A673 (cell line): ENCODE measurements at regions not wholly inside any gene's neighbourhood (a gene's known extent, or its start where the extent isn't known, plus 50 kb on each side); places are given as distances from the start of the nearest gene placed in this dataset.

Experiments
- BruUV-seq: library from RNA; stranded (reverse); fragments of 400-500 nt; replicated peaks from 2 replicates; lab custom pipeline; 2021; lab: Mats Ljungman, UMichigan
- CTCF ChIA-PET: fragments of 300-600 bp; sonication (Branson Sonifier 250); formaldehyde crosslinking; loops from one replicate; lab custom pipeline; 2022; ENCODE audit warnings: antibody characterized with exemption; lab: Charles Lee
- POLR2A ChIA-PET: fragments of 300-600 bp; sonication (Branson Sonifier 250); formaldehyde crosslinking; loops from one replicate; lab custom pipeline; 2022; ENCODE audit warnings: antibody characterized with exemption; ENCODE audit not compliant: low non-redundant PET; lab: Charles Lee
- DNase-seq: peaks from one replicate; pipeline ENCODE4 v3.0.0-alpha.2; 2015; ENCODE audit warnings: low spot score
- H3K27ac ChIP-seq: fragments of 200-600 bp; sonication (generic); 2 replicates; pipeline ENCODE4 v1.5.1; 2016; ENCODE audit warnings: mixed run types, low read depth, mild to moderate bottlenecking, mixed read lengths, antibody characterized with exemption, low read length; ENCODE audit not compliant: poor library complexity, severe bottlenecking
- H3K27me3 ChIP-seq: fragments of 200-600 bp; sonication (generic); replicated peaks from 2 replicates; pipeline ENCODE4 v1.6.1; 2017; ENCODE audit warnings: mixed run types, low read depth, mild to moderate bottlenecking, mixed read lengths, antibody characterized with exemption, low read length; ENCODE audit not compliant: insufficient read depth, poor library complexity
- H3K36me3 ChIP-seq: fragments of 200-600 bp; sonication (generic); 2 replicates; pipeline ENCODE4 v1.6.1; 2016; ENCODE audit warnings: mixed run types, mild to moderate bottlenecking, mixed read lengths, antibody characterized with exemption, low read length; ENCODE audit not compliant: insufficient read depth, poor library complexity, severe bottlenecking
- H3K4me1 ChIP-seq: fragments of 200-600 bp; sonication (generic); 2 replicates; pipeline ENCODE4 v1.6.1; 2017; ENCODE audit warnings: mixed run types, mild to moderate bottlenecking, mixed read lengths, antibody characterized with exemption, low read length; ENCODE audit not compliant: insufficient read depth, poor library complexity, severe bottlenecking
- H3K4me3 ChIP-seq: fragments of 200-600 bp; sonication (generic); 2 replicates; pipeline ENCODE4 v1.5.1; 2016; ENCODE audit warnings: low read depth, mixed run types, mild to moderate bottlenecking, mixed read lengths, low read length; ENCODE audit not compliant: poor library complexity, severe bottlenecking
- H3K9me3 ChIP-seq: fragments of 200-600 bp; sonication (generic); 2 replicates; pipeline ENCODE4 v1.6.1; 2016; ENCODE audit warnings: mixed run types, low read depth, mild to moderate bottlenecking, mixed read lengths, antibody characterized with exemption, low read length; ENCODE audit not compliant: poor library complexity, severe bottlenecking
- EZH2 ChIP-seq: fragments of 200-600 bp; sonication (generic); IDR thresholded peaks from 2 replicates; pipeline ENCODE4 v1.6.1; 2017; ENCODE audit warnings: borderline replicate concordance, low read depth, mild to moderate bottlenecking, mixed read lengths, antibody characterized with exemption, low read length; ENCODE audit not compliant: poor library complexity, severe bottlenecking
- intact Hi-C: fragments of 100-400 bp; cut with micrococcal nuclease; formaldehyde crosslinking; loops from one replicate; pipeline ENCODE4 v1.10.0; 2022; ENCODE audit not compliant: unreplicated experiment
- TF ChIP-seq, protein P1 (sequence below): fragments of 300-800, 200-600 bp; sonication (generic); conservative IDR thresholded peaks from 2 replicates; pipeline ENCODE4 v1.5.1; 2017; ENCODE audit warnings: low read depth, mild to moderate bottlenecking, antibody characterized with exemption, low read length, moderate library complexity, mixed read lengths

DNA sequence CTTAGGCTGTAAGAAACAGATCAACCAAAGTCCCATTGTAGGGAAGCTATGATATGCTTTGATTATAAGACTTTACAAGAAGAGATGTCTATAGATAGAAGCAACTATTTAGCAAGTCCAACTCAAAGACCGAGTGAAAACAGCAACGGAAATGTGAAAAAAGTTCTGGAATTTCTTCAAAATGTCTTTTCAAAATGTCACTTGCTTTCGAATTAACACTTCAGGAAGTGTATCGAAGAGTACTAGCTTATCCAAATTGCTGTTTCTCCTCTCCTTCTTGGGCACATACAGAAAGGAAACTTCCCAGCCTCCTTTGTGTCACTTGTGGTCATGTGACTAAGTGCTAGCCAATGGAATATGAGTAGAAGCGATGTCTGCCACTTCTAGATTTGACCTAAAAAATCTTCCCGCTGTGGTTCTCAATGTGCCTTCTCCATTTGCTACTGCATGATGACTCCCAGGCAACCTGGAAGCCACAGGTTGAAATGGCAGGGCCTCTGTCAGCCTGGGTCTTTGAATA is 89.9 kb downstream of the TSEN15 start:
- CTCF ChIA-PET, result no interaction called here
- TF ChIP-seq, protein P1, sequence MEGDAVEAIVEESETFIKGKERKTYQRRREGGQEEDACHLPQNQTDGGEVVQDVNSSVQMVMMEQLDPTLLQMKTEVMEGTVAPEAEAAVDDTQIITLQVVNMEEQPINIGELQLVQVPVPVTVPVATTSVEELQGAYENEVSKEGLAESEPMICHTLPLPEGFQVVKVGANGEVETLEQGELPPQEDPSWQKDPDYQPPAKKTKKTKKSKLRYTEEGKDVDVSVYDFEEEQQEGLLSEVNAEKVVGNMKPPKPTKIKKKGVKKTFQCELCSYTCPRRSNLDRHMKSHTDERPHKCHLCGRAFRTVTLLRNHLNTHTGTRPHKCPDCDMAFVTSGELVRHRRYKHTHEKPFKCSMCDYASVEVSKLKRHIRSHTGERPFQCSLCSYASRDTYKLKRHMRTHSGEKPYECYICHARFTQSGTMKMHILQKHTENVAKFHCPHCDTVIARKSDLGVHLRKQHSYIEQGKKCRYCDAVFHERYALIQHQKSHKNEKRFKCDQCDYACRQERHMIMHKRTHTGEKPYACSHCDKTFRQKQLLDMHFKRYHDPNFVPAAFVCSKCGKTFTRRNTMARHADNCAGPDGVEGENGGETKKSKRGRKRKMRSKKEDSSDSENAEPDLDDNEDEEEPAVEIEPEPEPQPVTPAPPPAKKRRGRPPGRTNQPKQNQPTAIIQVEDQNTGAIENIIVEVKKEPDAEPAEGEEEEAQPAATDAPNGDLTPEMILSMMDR, result no peak
- no peak for TF ChIP-seq EZH2
- intact Hi-C loops, result no loop called here

DNA sequence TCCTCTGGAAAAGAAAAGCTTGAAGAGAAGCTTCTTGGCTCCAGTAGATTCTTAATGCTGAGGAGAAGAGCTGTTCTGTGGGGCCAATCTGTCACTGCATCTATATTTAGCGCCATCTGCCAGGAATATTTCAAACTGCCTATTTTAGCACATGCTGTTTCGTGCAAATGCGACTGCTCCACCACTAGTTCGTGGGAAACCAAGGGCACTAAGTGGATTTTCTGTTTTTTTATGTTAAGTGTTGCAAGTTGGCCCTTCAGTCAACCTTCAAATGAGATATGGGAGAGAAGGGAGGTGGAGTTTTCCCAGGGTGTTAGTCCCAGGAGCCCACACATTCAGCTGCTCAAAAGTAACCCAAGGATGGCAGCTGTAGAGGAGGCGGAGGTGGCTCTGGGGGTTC is 91.9 kb downstream of the TSEN15 start:
- POLR2A ChIA-PET, result no interaction called here
- peak overlapping the region; percentile 32 for H3K27ac ChIP-seq
- H3K36me3 ChIP-seq, result no peaks in the 10 kb centered on the region
- CTCF ChIA-PET, result no interaction called here
- no TSS peak for BruUV-seq
- H3K4me1 ChIP-seq, result peaks cover 21% of the 10 kb centered on the region
- TF ChIP-seq EZH2, result no peak
- TF ChIP-seq, protein P1, result peak; percentile 55
- DNase-seq, result peak; percentile 62
- intact Hi-C loops, result no loop called here
- H3K9me3 ChIP-seq, result no peaks in the 10 kb centered on the region
- no peak overlapping the region for H3K4me3 ChIP-seq
- no peaks in the 10 kb centered on the region for H3K27me3 ChIP-seq

More for the DNA sequence above, 89.9 kb downstream of the TSEN15 start:
- no peaks in the 10 kb centered on the region for H3K36me3 ChIP-seq
- peaks cover 13% of the 10 kb centered on the region for H3K4me1 ChIP-seq
- H3K4me3 ChIP-seq, result no peak overlapping the region
- no peak for DNase-seq
- no TSS peak for BruUV-seq
- no peaks in the 10 kb centered on the region for H3K27me3 ChIP-seq
- peaks cover 7% of the 10 kb centered on the region for H3K9me3 ChIP-seq
- H3K27ac ChIP-seq, result no peak overlapping the region
- POLR2A ChIA-PET, result no interaction called here

DNA sequence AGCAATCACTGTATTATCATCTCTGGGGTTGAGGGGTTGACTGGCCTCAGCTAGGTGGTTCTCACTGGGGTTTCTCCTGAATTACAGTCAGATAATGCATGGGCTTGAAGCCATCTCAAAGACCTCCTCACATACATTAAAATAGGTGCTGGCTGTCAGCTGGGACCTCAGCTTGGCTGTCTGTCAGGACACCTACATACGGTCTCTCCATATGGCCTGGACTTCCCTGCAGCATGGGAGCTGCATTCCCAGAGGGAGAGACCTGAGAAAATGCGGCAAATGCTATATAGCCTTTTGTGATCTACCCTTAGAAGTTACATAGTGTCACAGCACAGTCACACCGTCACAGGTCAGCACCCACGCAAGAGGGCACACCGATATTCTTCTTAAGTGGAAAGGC is 93.6 kb downstream of the TSEN15 start:
- Histone ChIP-seq H3K9me3 (no peaks in the 10 kb centered on the region), H3K36me3 (no peaks in the 10 kb centered on the region), H3K27ac (no peak overlapping the region), H3K4me3 (no peak overlapping the region), H3K4me1 (peaks cover 34% of the 10 kb centered on the region), H3K27me3 (no peaks in the 10 kb centered on the region)
- POLR2A ChIA-PET, result no interaction called here
- BruUV-seq, result no TSS peak
- TF ChIP-seq, protein P1, result no peak
- TF ChIP-seq EZH2, result no peak
- intact Hi-C loops, result no loop called here
- no peak for DNase-seq
- CTCF ChIA-PET, result no interaction called here
